Fibroblast of the aortic adventitia (primary cell): ENCODE measurements at regions not wholly inside any gene's neighbourhood (a gene's known extent, or its start where the extent isn't known, plus 50 kb on each side); places are given as distances from the start of the nearest gene placed in this dataset.

Experiments
- DNase-seq: peaks from one replicate; pipeline ENCODE4 v3.0.0-alpha.2; 2010; ENCODE audit warnings: low read depth
- H3K4me3 ChIP-seq: 2 replicates; pipeline ENCODE4 v1.5.1; 2011; ENCODE audit warnings: low read depth, mild to moderate bottlenecking, control low read depth, low read length, moderate library complexity
- CTCF ChIP-seq: IDR thresholded peaks from 2 replicates; pipeline ENCODE4 v1.5.1; 2011; ENCODE audit warnings: mild to moderate bottlenecking, low read length, control low read depth, inconsistent platforms; ENCODE audit not compliant: insufficient read depth

- no peak overlapping the region for H3K4me3 ChIP-seq
- no peak for DNase-seq
- no peak for TF ChIP-seq CTCF
Observed at GRCh38 chr22:48261706-48262105, 1499.3 kb downstream of the TBC1D22A start.

GRCh38 chr22:48261048-48261621 lies 1498.7 kb downstream of the TBC1D22A start:
- no peak for DNase-seq
- no peak for TF ChIP-seq CTCF
- no peak overlapping the region for H3K4me3 ChIP-seq

GRCh38 chr22:48259991-48260670 lies 1497.7 kb downstream of the TBC1D22A start:
- H3K4me3 ChIP-seq: no peak overlapping the region
- TF ChIP-seq CTCF: no peak
- DNase-seq: no peak

DNA sequence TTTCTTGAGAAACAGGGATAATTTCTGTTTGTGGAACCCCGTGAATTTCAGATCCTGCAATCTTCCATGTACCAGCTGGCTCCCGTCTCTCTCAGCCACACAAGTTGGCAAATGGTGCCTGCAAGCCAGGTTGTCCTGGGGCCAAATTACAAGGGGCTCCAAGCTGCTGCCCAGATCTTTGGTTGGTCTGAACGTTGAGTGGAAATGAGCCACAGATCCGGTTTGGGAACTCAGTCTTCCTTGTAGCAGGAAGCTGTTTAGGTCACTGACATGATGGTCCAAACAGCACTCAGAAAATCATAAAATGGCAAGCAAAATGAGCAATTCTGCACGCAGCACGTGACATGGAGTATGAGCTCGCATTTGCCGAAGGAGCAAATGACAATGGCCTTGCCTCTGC lies 1496.4 kb downstream of the TBC1D22A start:
- DNase-seq: no peak
- no peak overlapping the region for H3K4me3 ChIP-seq
- no peak for TF ChIP-seq CTCF

DNA sequence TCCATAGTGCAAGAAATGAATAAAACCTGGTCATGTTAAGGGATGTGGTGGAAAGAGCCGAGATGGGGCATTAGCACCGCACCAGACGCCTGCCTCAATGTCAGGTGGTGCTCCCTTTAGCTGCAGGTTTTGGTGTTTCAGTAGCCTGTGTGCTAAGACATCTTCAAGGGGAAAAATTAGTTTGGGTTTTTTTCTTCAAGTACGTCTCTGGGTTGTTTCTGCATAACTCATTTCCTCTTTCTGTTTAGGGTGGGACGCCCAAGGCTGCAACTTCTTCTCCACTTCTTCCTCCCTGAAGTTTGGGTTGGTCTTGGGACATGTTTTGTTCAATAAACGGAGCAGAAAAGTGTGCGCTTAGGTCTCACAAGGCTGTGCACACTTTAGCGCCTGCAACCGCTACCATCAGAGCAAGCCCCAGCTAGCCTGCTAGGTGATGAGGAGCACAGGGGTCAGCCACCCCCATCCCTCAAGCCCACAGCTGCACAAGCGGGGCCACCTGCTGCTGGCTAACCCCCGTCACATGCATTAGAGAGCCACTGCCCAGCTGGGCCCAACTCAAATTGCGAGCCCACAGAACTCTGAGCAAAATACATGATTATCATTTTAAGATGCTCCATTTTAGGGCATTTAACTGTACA lies 1495.7 kb downstream of the TBC1D22A start:
- H3K4me3 ChIP-seq: no peak overlapping the region
- no peak for TF ChIP-seq CTCF
- no peak for DNase-seq

- no peak overlapping the region for H3K4me3 ChIP-seq
- DNase-seq: no peak
- TF ChIP-seq CTCF: no peak
Observed at GRCh38 chr22:48257685-48258055, 1495.2 kb downstream of the TBC1D22A start.
